Hepatocyte (in vitro differentiated cells): ENCODE measurements at regions not wholly inside any gene's neighbourhood (a gene's known extent, or its start where the extent isn't known, plus 50 kb on each side); places are given as distances from the start of the nearest gene placed in this dataset.

Experiments used
- CTCF ChIP-seq: fragments of 200-600 bp; sonication (generic); IDR thresholded peaks from 2 replicates; pipeline ENCODE4 v1.5.1; 2016; ENCODE audit warnings: antibody characterized with exemption, mild to moderate bottlenecking; ENCODE audit not compliant: poor library complexity
- EZH2 ChIP-seq: fragments of 200-600 bp; sonication (generic); IDR thresholded peaks from 2 replicates; pipeline ENCODE4 v1.6.1; 2016; ENCODE audit warnings: antibody characterized with exemption, mild to moderate bottlenecking, borderline replicate concordance

- TF ChIP-seq CTCF (no peak), EZH2 (no peak)
Measured at GRCh38 chr6:111967131-111967530, 86.8 kb upstream of the CCN6 start.
